ENCODE measurements at regions not wholly inside any gene's neighbourhood (a gene's known extent, or its start where the extent isn't known, plus 50 kb on each side); places are given as distances from the start of the nearest gene placed in this dataset.

- Histone ChIP-seq H3K9ac (ENCODE audit: low read length) (no peak overlapping the region), H3K4me2 (ENCODE audit: low read length) (no peak overlapping the region), H3K79me2 (ENCODE audit: insufficient read depth, low read length) (no peaks in the 10 kb centered on the region), H3K27me3 (ENCODE audit: insufficient read depth, low read length) (no peaks in the 10 kb centered on the region), H2AFZ (ENCODE audit: low read depth, low read length, poor library complexity, severe bottlenecking) (no peak overlapping the region), H4K20me1 (ENCODE audit: insufficient read depth) (no peaks in the 10 kb centered on the region), H3K9me3 (ENCODE audit: control insufficient read depth in 1 of 2, insufficient read depth in 1 of 2, low read depth in 1 of 2, low read length in 2 of 2) (peaks cover 5 to 16% of the 10 kb centered on the region in 2 experiments; a peak in 2 of 4 replicates), H3K9me2 (ENCODE audit: insufficient read depth) (no peaks in the 10 kb centered on the region), H3K4me3 (replicated peaks in 1 of 2; ENCODE audit: low read depth in 1 of 2, low read length in 2 of 2) (no peak overlapping the region), H3K4me1 (ENCODE audit: control insufficient read depth in 1 of 2, insufficient read depth in 2 of 2, low read length in 2 of 2) (no peaks in the 10 kb centered on the region), H3K36me3 (ENCODE audit: control insufficient read depth in 1 of 2, insufficient read depth in 2 of 2, low read length in 2 of 2) (no peaks in the 10 kb centered on the region), H3K27ac (ENCODE audit: low read depth, low read length) (no peak overlapping the region)
- ChIA-PET CTCF (no interaction called here), RAD21 (ENCODE audit: low non-redundant PET in 1 of 2, low total read pairs in 2 of 2, uncharacterized antibody in 2 of 2, unreplicated experiment in 2 of 2) (no interaction called here), POLR2A (no interaction called here)
- no peak for ATAC-seq
- intact Hi-C loops (cut with micrococcal nuclease): no loop called here
- TF ChIP-seq ZNF274 (IDR thresholded peaks at IDR 0.05; ENCODE audit: low read depth, low read length) (no peak), SP1 (IDR thresholded peaks at IDR 0.05; ENCODE audit: low read depth) (no peak), RAD21 (IDR thresholded peaks at IDR 0.05; ENCODE audit: low read depth) (no peak), SIN3A (IDR thresholded peaks at IDR 0.05; ENCODE audit: low read depth) (no peak), POLR2A (IDR thresholded peaks at IDR 0.05; ENCODE audit: borderline replicate concordance, extremely low read depth, insufficient read depth, insufficient read length) (no peak), CEBPB (IDR thresholded peaks at IDR 0.05; ENCODE audit: low read depth) (no peak), ELF1 (IDR thresholded peaks at IDR 0.05; ENCODE audit: borderline replicate concordance, low read depth) (no peak)
- TF ChIP-seq, protein P1, sequence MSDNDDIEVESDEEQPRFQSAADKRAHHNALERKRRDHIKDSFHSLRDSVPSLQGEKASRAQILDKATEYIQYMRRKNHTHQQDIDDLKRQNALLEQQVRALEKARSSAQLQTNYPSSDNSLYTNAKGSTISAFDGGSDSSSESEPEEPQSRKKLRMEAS (IDR thresholded peaks at IDR 0.05): no peak
- no TSS peak for BruUV-seq (replicated peaks)
- no peak for DNase-seq (ENCODE audit: low read depth, low spot score)
These were observed 173.5 kb downstream of the C6orf118 start for GRCh38 chr6:165135889-165136288.

GRCh38 chr6:165129086-165129485, 180.3 kb downstream of the C6orf118 start:
- H3K9me2 ChIP-seq (ENCODE audit: insufficient read depth): no peaks in the 10 kb centered on the region
- intact Hi-C loops (cut with micrococcal nuclease): no loop called here
- no peaks in the 10 kb centered on the region for H3K4me1 ChIP-seq (ENCODE audit: control insufficient read depth in 1 of 2, insufficient read depth in 2 of 2, low read length in 2 of 2)
- no peaks in the 10 kb centered on the region for H3K79me2 ChIP-seq (ENCODE audit: insufficient read depth, low read length)
- RAD21 ChIA-PET (ENCODE audit: low non-redundant PET in 1 of 2, low total read pairs in 2 of 2, uncharacterized antibody in 2 of 2, unreplicated experiment in 2 of 2): no interaction called here
- H3K27me3 ChIP-seq (ENCODE audit: insufficient read depth, low read length): no peaks in the 10 kb centered on the region
- H3K9me3 ChIP-seq (ENCODE audit: control insufficient read depth in 1 of 2, insufficient read depth in 1 of 2, low read depth in 1 of 2, low read length in 2 of 2): peaks cover 0 to 24% of the 10 kb centered on the region in 2 experiments; a peak in 2 of 4 replicates
- CTCF ChIA-PET: no interaction called here
- ATAC-seq (no peak), DNase-seq (ENCODE audit: low read depth, low spot score) (no peak)
- no peak overlapping the region for H2AFZ ChIP-seq (ENCODE audit: low read depth, low read length, poor library complexity, severe bottlenecking)
- no peak overlapping the region for H3K4me3 ChIP-seq (replicated peaks in 1 of 2; ENCODE audit: low read depth in 1 of 2, low read length in 2 of 2)
- POLR2A ChIA-PET: no interaction called here
- no peak overlapping the region for H3K4me2 ChIP-seq (ENCODE audit: low read length)
- H4K20me1 ChIP-seq (ENCODE audit: insufficient read depth): no peaks in the 10 kb centered on the region
- no peak overlapping the region for H3K9ac ChIP-seq (ENCODE audit: low read length)
- no peak overlapping the region for H3K27ac ChIP-seq (ENCODE audit: low read depth, low read length)
- H3K36me3 ChIP-seq (ENCODE audit: control insufficient read depth in 1 of 2, insufficient read depth in 2 of 2, low read length in 2 of 2): no peaks in the 10 kb centered on the region
- BruUV-seq (replicated peaks): no TSS peak
- TF ChIP-seq EZH2 (IDR thresholded peaks at IDR 0.05) (no peak), ZNF274 (IDR thresholded peaks at IDR 0.05; ENCODE audit: low read depth, low read length) (no peak), POLR2AphosphoS5 (IDR thresholded peaks at IDR 0.05; ENCODE audit: low read depth, low read length) (no peak), CEBPB (IDR thresholded peaks at IDR 0.05; ENCODE audit: low read depth) (no peak), ELF1 (IDR thresholded peaks at IDR 0.05; ENCODE audit: borderline replicate concordance, low read depth) (no peak), ZBTB33 (IDR thresholded peaks at IDR 0.05; ENCODE audit: extremely low read depth, insufficient replicate concordance, low read length) (no peak), JUND (IDR thresholded peaks at IDR 0.05) (no peak), FOSL1 (IDR thresholded peaks at IDR 0.05; ENCODE audit: low read depth) (no peak), TCF7L2 (IDR thresholded peaks at IDR 0.05; ENCODE audit: borderline replicate concordance, extremely low read depth, insufficient read depth, insufficient read length) (no peak)
- TF ChIP-seq, protein P2, sequence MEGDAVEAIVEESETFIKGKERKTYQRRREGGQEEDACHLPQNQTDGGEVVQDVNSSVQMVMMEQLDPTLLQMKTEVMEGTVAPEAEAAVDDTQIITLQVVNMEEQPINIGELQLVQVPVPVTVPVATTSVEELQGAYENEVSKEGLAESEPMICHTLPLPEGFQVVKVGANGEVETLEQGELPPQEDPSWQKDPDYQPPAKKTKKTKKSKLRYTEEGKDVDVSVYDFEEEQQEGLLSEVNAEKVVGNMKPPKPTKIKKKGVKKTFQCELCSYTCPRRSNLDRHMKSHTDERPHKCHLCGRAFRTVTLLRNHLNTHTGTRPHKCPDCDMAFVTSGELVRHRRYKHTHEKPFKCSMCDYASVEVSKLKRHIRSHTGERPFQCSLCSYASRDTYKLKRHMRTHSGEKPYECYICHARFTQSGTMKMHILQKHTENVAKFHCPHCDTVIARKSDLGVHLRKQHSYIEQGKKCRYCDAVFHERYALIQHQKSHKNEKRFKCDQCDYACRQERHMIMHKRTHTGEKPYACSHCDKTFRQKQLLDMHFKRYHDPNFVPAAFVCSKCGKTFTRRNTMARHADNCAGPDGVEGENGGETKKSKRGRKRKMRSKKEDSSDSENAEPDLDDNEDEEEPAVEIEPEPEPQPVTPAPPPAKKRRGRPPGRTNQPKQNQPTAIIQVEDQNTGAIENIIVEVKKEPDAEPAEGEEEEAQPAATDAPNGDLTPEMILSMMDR (IDR thresholded peaks at IDR 0.05 in 2 of 3, conservative IDR thresholded peaks at IDR 0.05 in 1 of 3; ENCODE audit: borderline replicate concordance in 1 of 3, insufficient read depth in 1 of 3, low read depth in 2 of 3, low read length in 2 of 3): no peak
- TF ChIP-seq, protein P1 (IDR thresholded peaks at IDR 0.05): no peak
